ENCODE measurements at regions not wholly inside any gene's neighbourhood (a gene's known extent, or its start where the extent isn't known, plus 50 kb on each side); places are given as distances from the start of the nearest gene placed in this dataset.

DNA sequence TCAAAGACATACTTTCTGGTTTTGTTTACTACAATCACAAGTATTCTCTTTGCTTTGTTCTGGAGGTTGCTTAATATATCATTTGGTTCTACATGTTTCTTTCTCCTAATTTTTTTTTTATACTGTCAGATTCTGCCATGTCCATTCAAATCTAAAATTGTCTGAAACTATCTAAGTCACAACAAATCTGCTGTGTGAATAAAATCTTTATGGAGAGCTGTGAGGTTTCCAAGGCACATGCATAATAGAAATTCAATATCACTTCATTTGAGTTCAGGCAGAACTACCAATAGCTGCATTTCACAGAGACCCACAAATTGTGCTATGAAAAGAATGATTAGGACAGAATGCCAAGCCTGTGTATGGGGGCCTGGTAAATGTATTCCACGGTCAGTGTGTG lies 346.9 kb upstream of the ARRDC3 start:
- no peaks in the 10 kb centered on the region for H3K9me3 ChIP-seq (ENCODE audit: control insufficient read depth, insufficient read depth, low read length)

DNA sequence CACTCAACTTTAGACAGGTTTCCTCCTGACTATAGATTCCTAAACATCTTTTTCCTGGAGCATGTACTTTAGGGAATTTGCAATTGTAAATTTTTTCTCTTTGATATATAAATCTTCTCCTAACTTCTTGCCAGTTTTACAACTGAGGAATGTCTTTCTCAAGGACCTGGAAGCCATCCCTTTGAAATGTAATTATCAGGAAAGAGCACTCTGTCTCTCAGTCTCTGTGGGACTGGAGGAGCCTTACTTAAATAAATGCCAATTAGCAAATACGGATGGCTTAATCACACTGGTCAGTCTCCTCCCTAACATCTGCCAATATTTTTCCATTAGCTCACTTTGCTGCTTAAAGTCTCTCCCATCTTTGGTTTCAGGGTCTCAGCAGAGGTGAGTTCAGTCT lies 344.3 kb upstream of the ARRDC3 start:
- Histone ChIP-seq H3K36me3 (ENCODE audit: control insufficient read depth, low read length) (no peaks in the 10 kb centered on the region), H3K9me2 (replicated peaks; ENCODE audit: control insufficient read depth, low read length) (no peaks in the 10 kb centered on the region), H3K27ac (ENCODE audit: low read depth, low read length) (no peak overlapping the region), H3K4me2 (ENCODE audit: low read length) (no peak overlapping the region), H4K20me1 (ENCODE audit: control insufficient read depth, insufficient read depth, low read depth, low read length) (no peaks in the 10 kb centered on the region), H3F3A (ENCODE audit: control insufficient read depth, insufficient read depth) (no peaks in the 10 kb centered on the region), H3K4me3 (ENCODE audit: low read length) (no peak overlapping the region), H3K9me3 (ENCODE audit: control insufficient read depth, insufficient read depth, low read length) (no peaks in the 10 kb centered on the region), H3K4me1 (ENCODE audit: control insufficient read depth, low read length) (no peaks in the 10 kb centered on the region), H3K79me2 (ENCODE audit: control insufficient read depth, low read length) (no peaks in the 10 kb centered on the region), H3K27me3 (ENCODE audit: control insufficient read depth, low read length) (no peaks in the 10 kb centered on the region)
- no peak for TF ChIP-seq EZH2phosphoT487 (IDR thresholded peaks at IDR 0.05; ENCODE audit: borderline replicate concordance, low read length)
- TF ChIP-seq, protein P1, sequence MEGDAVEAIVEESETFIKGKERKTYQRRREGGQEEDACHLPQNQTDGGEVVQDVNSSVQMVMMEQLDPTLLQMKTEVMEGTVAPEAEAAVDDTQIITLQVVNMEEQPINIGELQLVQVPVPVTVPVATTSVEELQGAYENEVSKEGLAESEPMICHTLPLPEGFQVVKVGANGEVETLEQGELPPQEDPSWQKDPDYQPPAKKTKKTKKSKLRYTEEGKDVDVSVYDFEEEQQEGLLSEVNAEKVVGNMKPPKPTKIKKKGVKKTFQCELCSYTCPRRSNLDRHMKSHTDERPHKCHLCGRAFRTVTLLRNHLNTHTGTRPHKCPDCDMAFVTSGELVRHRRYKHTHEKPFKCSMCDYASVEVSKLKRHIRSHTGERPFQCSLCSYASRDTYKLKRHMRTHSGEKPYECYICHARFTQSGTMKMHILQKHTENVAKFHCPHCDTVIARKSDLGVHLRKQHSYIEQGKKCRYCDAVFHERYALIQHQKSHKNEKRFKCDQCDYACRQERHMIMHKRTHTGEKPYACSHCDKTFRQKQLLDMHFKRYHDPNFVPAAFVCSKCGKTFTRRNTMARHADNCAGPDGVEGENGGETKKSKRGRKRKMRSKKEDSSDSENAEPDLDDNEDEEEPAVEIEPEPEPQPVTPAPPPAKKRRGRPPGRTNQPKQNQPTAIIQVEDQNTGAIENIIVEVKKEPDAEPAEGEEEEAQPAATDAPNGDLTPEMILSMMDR (IDR thresholded peaks at IDR 0.05; ENCODE audit: low read depth, low read length, poor library complexity, severe bottlenecking), result no peak

More for the DNA sequence above, 346.9 kb upstream of the ARRDC3 start:
- no peak overlapping the region for H3K4me2 ChIP-seq (ENCODE audit: low read length)
- H3F3A ChIP-seq (ENCODE audit: control insufficient read depth, insufficient read depth), result no peaks in the 10 kb centered on the region
- no peaks in the 10 kb centered on the region for H3K9me2 ChIP-seq (replicated peaks; ENCODE audit: control insufficient read depth, low read length)
- no peaks in the 10 kb centered on the region for H3K27me3 ChIP-seq (ENCODE audit: control insufficient read depth, low read length)
- no peaks in the 10 kb centered on the region for H3K4me1 ChIP-seq (ENCODE audit: control insufficient read depth, low read length)
- H3K36me3 ChIP-seq (ENCODE audit: control insufficient read depth, low read length), result no peaks in the 10 kb centered on the region
- TF ChIP-seq, protein P1 (IDR thresholded peaks at IDR 0.05; ENCODE audit: low read depth, low read length, poor library complexity, severe bottlenecking), result no peak
- no peak for TF ChIP-seq EZH2phosphoT487 (IDR thresholded peaks at IDR 0.05; ENCODE audit: borderline replicate concordance, low read length)
- H4K20me1 ChIP-seq (ENCODE audit: control insufficient read depth, insufficient read depth, low read depth, low read length), result no peaks in the 10 kb centered on the region
- H3K27ac ChIP-seq (ENCODE audit: low read depth, low read length), result no peak overlapping the region
- H3K79me2 ChIP-seq (ENCODE audit: control insufficient read depth, low read length), result no peaks in the 10 kb centered on the region
- H3K4me3 ChIP-seq (ENCODE audit: low read length), result no peak overlapping the region

DNA sequence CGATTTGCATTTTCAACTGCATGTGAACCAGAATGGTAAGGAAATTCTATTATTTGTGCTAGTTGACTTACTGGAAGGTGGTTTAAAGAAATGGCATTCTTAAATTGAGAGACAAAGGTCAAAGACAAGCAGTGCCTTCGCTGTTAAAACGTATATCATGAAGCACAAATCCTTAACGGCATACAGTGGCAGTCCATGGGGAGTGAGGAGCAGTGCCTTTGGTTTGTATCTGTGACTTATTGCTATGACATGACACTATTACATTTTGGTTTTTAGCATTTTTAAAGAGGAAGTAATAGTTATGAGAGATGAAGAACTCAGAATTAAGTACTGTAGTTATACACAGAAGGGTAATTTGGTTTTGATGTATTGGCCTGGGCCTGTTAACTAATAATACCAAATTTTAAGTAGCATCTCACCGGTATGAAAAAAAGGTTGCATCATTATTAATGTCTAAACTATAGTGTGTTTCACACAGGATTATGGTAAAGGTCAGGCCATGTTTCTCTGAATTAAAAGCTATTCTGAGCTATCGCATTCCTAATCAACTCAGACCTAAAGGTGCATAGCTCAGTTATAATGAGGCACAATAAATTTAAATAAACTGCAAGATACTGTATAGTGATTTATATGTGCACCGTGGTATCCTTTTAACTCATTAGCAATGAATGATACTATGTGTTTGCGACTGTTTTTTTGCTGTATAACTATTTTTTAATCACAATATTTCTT lies 339.8 kb upstream of the ARRDC3 start:
- no peaks in the 10 kb centered on the region for H3K27me3 ChIP-seq (ENCODE audit: control insufficient read depth, low read length)
- H3K4me3 ChIP-seq (ENCODE audit: low read length), result no peak overlapping the region
- no peaks in the 10 kb centered on the region for H3K9me2 ChIP-seq (replicated peaks; ENCODE audit: control insufficient read depth, low read length)
- H3F3A ChIP-seq (ENCODE audit: control insufficient read depth, insufficient read depth), result no peaks in the 10 kb centered on the region
- H3K4me2 ChIP-seq (ENCODE audit: low read length), result no peak overlapping the region
- H3K79me2 ChIP-seq (ENCODE audit: control insufficient read depth, low read length), result no peaks in the 10 kb centered on the region
- H4K20me1 ChIP-seq (ENCODE audit: control insufficient read depth, insufficient read depth, low read depth, low read length), result no peaks in the 10 kb centered on the region
- no peaks in the 10 kb centered on the region for H3K4me1 ChIP-seq (ENCODE audit: control insufficient read depth, low read length)
- H3K27ac ChIP-seq (ENCODE audit: low read depth, low read length), result no peak overlapping the region
- TF ChIP-seq EZH2phosphoT487 (IDR thresholded peaks at IDR 0.05; ENCODE audit: borderline replicate concordance, low read length), result no peak
- TF ChIP-seq, protein P1 (IDR thresholded peaks at IDR 0.05; ENCODE audit: low read depth, low read length, poor library complexity, severe bottlenecking), result no peak
- no peaks in the 10 kb centered on the region for H3K9me3 ChIP-seq (ENCODE audit: control insufficient read depth, insufficient read depth, low read length)
- H3K36me3 ChIP-seq (ENCODE audit: control insufficient read depth, low read length), result no peaks in the 10 kb centered on the region

Data from DOHH2 (cell line).